Stimulated activated CD4-positive, alpha-beta T cell treated with anti-CD3 and anti-CD28 coated beads, TNF-alpha, amount 100 ng/mL, for 48 hours (primary cell): ENCODE measurements at regions not wholly inside any gene's neighbourhood (a gene's known extent, or its start where the extent isn't known, plus 50 kb on each side); places are given as distances from the start of the nearest gene placed in this dataset.

Experiments
- DNase-seq, 3 donors: peaks; one replicate each; pipeline ENCODE4 v3.0.0-alpha.2; 2020; ENCODE audit warnings: low read depth in 3 of 3

- no peak for DNase-seq
Measured at GRCh38 chr13:50319635-50320255, 304.5 kb downstream of the KCNRG start.

- DNase-seq = no peak
Measured at GRCh38 chr13:50320271-50320862, 305.1 kb downstream of the KCNRG start.

GRCh38 chr13:50322006-50322405 lies 306.8 kb downstream of the KCNRG start:
- DNase-seq = no peak

GRCh38 chr13:50323440-50324065 lies 308.3 kb downstream of the KCNRG start:
- no peak for DNase-seq

GRCh38 chr13:50326271-50326670 lies 311.0 kb downstream of the KCNRG start:
- DNase-seq = no peak

- DNase-seq = no peak
Measured at GRCh38 chr13:50326811-50327210, 311.6 kb downstream of the KCNRG start.

- no peak for DNase-seq
Measured at GRCh38 chr13:50334115-50334778, 319.0 kb downstream of the KCNRG start.

- no peak for DNase-seq
Measured at GRCh38 chr13:50334944-50335343, 319.7 kb downstream of the KCNRG start.

GRCh38 chr13:50339271-50339670 lies 324.0 kb downstream of the KCNRG start:
- no peak for DNase-seq

GRCh38 chr13:50340146-50340545 lies 324.9 kb downstream of the KCNRG start:
- no peak for DNase-seq

GRCh38 chr13:50340551-50341287 lies 325.5 kb downstream of the KCNRG start:
- DNase-seq = no peak

- DNase-seq = no peak
Measured at GRCh38 chr13:50341526-50341925, 326.3 kb downstream of the KCNRG start.

- DNase-seq = no peak
Measured at GRCh38 chr13:50344717-50345116, 329.5 kb downstream of the KCNRG start.

GRCh38 chr13:50345804-50346203 lies 330.6 kb downstream of the KCNRG start:
- DNase-seq = no peak

GRCh38 chr13:50348371-50348770 lies 333.1 kb downstream of the KCNRG start:
- DNase-seq = no peak

GRCh38 chr13:50352720-50353480 lies 337.7 kb downstream of the KCNRG start:
- DNase-seq = no peak

- DNase-seq = no peak
Measured at GRCh38 chr13:50353651-50354415, 338.6 kb downstream of the KCNRG start.

- no peak for DNase-seq
Measured at GRCh38 chr13:50355797-50356196, 340.6 kb downstream of the KCNRG start.

GRCh38 chr13:50357136-50357535 lies 341.9 kb downstream of the KCNRG start:
- DNase-seq = no peak

GRCh38 chr13:50357586-50358118 lies 342.4 kb downstream of the KCNRG start:
- no peak for DNase-seq
